Medulla oblongata (tissue), 1 donor: ENCODE measurements at regions not wholly inside any gene's neighbourhood (a gene's known extent, or its start where the extent isn't known, plus 50 kb on each side); places are given as distances from the start of the nearest gene placed in this dataset.
"Not testable (repeated sequence)": the region's sequence is repeated elsewhere in the genome, so short reads cannot be mapped to it uniquely, and the experiment has no call there.

ENCODE experiments used
- DNase-seq: peaks from one replicate; pipeline ENCODE4 v3.0.0-alpha.2; 2015; ENCODE audit errors: extremely low spot score

GRCh38 chr4:121616449-121616848 lies 80.3 kb downstream of the ANXA5 start:
- DNase-seq: not testable (repeated sequence)

DNA sequence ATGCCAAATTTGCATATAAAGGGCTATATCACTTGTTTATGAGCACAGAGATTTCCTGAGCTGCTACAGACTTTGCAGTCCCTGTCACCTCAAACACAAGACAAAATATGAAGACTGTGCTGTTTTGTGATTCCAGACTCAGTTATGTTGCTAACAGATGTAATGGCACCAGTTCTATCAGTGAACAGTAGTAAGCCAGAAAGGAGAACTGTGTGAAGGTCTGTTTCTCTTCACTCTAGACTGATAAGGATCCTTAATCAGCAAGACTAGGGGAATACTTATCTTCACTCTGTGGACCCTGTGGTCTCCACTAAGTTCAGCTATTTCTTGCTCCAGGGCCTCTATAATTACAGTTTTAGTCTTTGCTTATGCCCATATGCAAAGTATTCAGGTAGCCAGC lies 82.7 kb downstream of the ANXA5 start:
- DNase-seq: no peak

- no peak for DNase-seq
Observed at GRCh38 chr4:121599049-121599448, 97.7 kb downstream of the ANXA5 start.

- DNase-seq: no peak
Observed at GRCh38 chr4:121597346-121597934, 99.3 kb downstream of the ANXA5 start.

GRCh38 chr4:121594796-121595526 lies 101.8 kb downstream of the ANXA5 start:
- no peak for DNase-seq

DNA sequence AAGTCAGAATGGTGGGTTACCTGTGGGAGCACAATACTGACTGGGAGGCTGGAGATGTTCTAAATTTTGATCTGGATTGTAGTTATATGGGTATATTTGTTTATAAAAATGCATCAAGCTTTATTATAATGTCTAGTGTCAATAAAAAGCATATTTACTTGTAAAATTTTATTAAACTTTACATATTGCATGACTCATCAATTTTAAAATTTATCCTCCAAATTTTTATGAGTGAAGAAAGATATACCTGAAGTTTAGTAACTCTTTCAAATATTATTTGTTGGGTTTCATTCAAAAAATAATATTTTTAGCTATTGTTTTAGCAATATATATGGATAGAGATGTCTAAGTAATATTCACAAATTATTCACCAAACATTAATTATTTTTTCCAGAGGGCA lies 103.0 kb downstream of the ANXA5 start:
- no peak for DNase-seq

- not testable (repeated sequence) for DNase-seq
Observed at GRCh38 chr4:121592257-121592656, 104.5 kb downstream of the ANXA5 start.

GRCh38 chr4:121584836-121585235 lies 111.9 kb downstream of the ANXA5 start:
- no peak for DNase-seq

DNA sequence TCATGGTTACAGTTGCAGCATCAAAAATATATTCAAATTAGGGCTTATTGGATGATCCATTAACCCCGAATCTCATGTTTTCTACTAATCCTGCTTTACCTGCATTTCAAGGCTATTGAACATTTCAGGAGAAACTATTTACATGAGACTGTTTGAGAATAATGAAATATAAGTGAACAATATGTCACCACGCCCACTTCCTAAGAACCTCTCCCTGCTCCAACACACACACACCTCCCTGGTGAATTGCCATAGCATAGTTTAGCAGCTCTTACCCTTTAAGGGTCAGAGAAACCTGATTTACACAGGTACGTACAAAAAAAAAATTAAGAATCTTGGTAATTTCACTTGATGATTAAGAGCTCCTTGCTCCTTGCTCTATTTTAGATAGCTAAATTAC lies 113.4 kb downstream of the ANXA5 start:
- no peak for DNase-seq

DNA sequence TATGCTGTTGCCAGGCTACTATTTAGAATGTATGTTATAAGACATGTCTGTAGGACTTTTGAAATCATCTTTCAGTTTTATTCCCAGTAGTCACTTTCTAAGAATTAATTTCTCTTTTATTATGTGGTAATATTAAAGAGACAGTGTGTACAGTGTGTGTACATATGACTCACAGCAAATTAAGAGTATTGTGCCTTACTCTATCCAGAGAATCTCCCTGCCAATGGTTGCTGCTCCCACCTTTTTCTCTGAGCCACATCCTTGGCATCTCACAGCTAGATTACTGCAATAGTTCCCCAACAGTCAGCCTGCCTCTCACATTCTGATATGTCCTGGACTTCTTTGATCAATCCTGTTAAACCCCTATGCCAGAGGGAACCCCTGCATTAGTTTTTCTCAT lies 114.5 kb downstream of the ANXA5 start:
- no peak for DNase-seq

DNA sequence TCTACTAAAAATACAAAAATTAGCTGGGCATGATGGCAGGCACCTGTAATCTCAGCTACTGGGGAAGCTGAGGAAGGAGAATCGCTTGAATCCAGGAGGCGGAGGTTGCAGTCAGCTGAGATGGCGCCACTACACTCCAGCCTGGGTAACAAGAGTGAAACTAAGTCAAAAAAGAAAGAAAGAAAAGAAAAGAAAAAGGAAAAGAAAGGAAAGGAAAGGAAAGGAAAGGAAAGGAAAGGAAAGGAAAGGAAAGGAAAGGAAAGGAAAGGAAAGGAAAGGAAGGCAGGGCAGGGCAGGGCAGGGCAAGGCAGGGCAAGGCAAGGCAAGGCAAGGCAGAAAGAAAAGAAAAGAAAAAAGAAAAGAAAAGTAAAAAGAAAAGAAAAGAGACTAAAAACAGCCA lies 121.4 kb downstream of the ANXA5 start:
- DNase-seq: not testable (repeated sequence)

GRCh38 chr4:121574618-121575017 lies 122.2 kb downstream of the ANXA5 start:
- no peak for DNase-seq

- no peak for DNase-seq
Observed at GRCh38 chr4:121567748-121568147, 129.0 kb downstream of the ANXA5 start.

DNA sequence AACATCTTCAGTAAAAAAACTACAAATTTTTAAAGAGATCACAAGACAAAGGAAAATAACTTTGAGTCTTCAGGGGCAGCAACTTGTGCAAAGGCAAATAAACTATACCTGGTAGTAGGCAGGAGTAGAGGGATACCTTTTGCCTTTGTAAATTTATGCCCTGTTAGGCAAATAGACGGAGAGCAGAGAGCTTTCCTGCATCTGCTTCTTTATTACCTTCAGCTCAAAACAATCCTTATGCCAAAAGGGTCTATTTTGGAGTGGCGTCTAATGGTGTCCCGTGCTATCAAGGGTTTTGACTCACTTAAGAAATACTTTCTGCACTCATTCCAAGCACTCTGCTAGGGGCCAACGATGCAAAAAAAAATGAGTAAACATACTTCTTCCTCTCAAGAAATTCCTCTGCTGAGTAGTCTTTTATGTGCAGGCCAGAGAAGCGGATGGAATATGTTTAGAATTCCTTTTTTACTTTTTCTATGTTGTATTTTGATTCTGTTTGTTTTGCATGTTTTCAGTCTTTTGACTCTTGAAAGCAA lies 131.9 kb downstream of the ANXA5 start:
- DNase-seq: no peak

DNA sequence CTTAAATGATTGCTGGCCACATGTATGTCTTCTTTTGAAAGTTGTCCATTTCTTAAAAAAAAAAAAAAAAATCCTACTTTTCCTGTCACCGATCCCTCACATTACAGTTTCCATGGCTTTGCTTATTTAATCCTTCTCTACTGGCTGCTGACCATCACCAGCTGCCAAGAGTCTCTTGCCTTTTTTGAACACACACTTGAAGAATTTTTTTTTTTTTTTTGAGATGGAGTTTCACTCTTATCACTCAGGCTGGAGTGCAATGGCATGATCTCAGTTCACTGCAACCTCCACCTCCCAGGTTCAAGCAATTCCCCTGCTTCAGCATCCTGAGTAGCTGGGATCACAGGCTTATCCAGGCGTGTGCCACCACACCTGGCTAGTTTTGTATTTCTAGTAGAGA lies 134.0 kb downstream of the ANXA5 start:
- no peak for DNase-seq

- no peak for DNase-seq
Observed at GRCh38 chr4:121555315-121556107, 141.3 kb downstream of the ANXA5 start.

- DNase-seq: peak; percentile 9
Observed at GRCh38 chr4:121554382-121554781, 142.4 kb downstream of the ANXA5 start.

DNA sequence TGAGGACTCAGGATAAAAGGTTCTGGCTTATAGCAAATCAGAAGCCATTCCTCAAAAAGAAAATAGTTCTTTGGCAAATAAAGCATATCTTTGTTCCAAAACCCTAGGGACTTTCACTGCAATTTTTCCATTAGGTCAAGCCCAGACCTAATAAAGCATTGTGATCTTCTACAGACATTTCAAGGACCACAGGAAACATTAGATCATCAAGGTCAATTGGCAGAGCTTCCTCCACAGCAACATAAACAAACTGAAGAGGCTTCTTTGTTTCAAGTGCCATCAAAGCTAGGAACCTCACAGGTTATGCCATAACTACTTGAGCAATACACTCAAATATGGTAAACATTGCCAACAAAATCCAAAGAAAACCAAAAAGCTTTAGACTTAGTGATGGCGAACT lies 144.9 kb downstream of the ANXA5 start:
- DNase-seq: no peak

GRCh38 chr4:121551271-121551670 lies 145.5 kb downstream of the ANXA5 start:
- no peak for DNase-seq

- no peak for DNase-seq
Observed at GRCh38 chr4:121541696-121542095, 155.1 kb downstream of the ANXA5 start.

DNA sequence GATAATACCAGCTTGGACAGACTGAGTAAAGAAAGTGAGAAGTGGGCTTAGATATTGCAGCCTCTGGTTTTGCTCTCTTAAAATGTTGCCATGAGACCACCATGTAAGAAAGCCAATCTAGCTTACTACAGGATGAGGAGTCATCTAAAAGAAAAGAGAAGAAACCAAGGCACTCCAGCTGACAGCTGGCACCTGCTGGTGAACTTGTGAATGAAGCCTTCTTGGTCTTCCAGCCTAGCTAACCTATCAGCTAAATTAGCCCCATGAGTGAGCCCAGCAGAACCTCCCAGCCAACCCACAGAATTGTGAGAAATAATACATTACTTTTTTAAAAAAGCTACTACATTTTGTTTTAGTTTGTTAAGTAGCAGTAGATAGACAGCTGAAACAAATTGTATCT lies 154.5 kb upstream of the QRFPR start:
- no peak for DNase-seq

- DNase-seq: no peak
Observed at GRCh38 chr4:121534187-121534586, 153.4 kb upstream of the QRFPR start.

DNA sequence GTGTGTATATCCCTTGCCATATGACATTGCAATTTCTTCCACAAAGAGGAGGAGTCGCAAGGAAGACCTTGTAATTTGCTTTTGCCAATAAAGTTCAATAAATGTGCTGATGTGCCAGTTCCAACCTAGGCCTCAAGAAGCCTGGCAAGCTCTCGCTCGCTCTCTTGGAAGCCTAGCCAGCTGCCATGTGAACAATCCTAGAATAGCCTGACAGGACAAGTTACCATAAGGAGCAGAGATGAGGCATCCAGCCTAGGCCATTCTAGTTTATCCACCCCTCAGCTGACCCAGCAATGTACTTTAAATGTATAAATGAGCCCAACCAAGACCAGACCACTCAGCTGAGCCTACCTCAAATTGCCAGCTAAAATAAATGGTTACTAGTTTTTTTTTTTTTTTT lies 145.7 kb upstream of the QRFPR start:
- no peak for DNase-seq
